ENCODE measurements at regions not wholly inside any gene's neighbourhood (a gene's known extent, or its start where the extent isn't known, plus 50 kb on each side); places are given as distances from the start of the nearest gene placed in this dataset.
"Not testable (repeated sequence)": the region's sequence is repeated elsewhere in the genome, so short reads cannot be mapped to it uniquely, and the experiment has no call there.

DNA sequence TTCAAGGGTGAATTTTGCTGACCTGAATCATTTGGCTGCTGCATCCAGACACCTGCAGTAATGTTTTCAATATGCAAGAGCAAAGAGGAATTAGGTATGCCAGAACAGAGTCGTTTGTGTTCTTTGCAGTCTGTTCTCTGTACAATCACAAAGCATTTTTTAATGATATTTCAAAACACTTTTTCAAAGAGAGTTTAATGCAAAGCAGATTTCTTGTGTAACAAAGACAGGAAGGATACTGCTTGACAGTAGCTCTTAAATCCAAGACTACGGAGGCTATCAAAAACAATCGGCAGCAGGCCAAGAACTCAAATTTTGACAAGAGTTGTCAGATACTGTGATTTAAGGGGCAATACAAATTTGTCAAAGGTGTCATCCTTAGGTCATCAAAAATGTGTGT lies 341.9 kb downstream of the GADD45G start:
- no peaks in the 10 kb centered on the region for H3K27me3 ChIP-seq (replicated peaks)
- no peak overlapping the region for H3K27ac ChIP-seq
- TF ChIP-seq, protein P1, sequence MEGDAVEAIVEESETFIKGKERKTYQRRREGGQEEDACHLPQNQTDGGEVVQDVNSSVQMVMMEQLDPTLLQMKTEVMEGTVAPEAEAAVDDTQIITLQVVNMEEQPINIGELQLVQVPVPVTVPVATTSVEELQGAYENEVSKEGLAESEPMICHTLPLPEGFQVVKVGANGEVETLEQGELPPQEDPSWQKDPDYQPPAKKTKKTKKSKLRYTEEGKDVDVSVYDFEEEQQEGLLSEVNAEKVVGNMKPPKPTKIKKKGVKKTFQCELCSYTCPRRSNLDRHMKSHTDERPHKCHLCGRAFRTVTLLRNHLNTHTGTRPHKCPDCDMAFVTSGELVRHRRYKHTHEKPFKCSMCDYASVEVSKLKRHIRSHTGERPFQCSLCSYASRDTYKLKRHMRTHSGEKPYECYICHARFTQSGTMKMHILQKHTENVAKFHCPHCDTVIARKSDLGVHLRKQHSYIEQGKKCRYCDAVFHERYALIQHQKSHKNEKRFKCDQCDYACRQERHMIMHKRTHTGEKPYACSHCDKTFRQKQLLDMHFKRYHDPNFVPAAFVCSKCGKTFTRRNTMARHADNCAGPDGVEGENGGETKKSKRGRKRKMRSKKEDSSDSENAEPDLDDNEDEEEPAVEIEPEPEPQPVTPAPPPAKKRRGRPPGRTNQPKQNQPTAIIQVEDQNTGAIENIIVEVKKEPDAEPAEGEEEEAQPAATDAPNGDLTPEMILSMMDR (IDR thresholded peaks at IDR 0.05; ENCODE audit: low read depth, low read length, missing control alignments), result no peak
- in situ Hi-C loops (cut with HindIII; ENCODE audit: low pct_ligation_motif_present, low sequenced_read_pairs), result no loop called here
- no peak overlapping the region for H3K4me3 ChIP-seq (ENCODE audit: low read depth, low read length)
- DNase-seq, result no peak
- no peaks in the 10 kb centered on the region for H3K36me3 ChIP-seq (replicated peaks)

DNA sequence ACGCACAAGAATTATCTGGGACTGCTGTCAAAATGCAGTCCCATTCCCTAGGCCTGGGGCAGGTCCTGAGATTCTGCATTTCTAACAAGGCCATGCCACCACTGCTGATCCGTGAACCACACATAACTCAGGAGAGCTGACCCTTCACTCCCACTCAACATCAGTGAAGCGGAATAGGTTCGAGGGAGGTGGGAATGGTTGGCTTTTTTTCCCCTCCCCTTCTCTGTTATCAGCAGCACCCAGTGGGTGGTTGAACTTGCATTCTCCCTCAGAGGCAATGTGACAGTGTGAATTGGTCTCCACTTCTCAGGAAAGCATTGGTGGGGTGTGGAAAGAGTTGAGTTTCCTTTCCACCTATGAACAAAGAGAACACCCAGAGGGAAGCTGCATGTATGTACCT lies 344.3 kb downstream of the GADD45G start:
- Histone ChIP-seq H3K27ac (no peak overlapping the region), H3K36me3 (replicated peaks) (no peaks in the 10 kb centered on the region), H3K27me3 (replicated peaks) (no peaks in the 10 kb centered on the region), H3K4me3 (ENCODE audit: low read depth, low read length) (no peak overlapping the region)
- TF ChIP-seq, protein P1 (IDR thresholded peaks at IDR 0.05; ENCODE audit: low read depth, low read length, missing control alignments), result no peak
- in situ Hi-C loops (cut with HindIII; ENCODE audit: low pct_ligation_motif_present, low sequenced_read_pairs), result no loop called here
- no peak for DNase-seq

DNA sequence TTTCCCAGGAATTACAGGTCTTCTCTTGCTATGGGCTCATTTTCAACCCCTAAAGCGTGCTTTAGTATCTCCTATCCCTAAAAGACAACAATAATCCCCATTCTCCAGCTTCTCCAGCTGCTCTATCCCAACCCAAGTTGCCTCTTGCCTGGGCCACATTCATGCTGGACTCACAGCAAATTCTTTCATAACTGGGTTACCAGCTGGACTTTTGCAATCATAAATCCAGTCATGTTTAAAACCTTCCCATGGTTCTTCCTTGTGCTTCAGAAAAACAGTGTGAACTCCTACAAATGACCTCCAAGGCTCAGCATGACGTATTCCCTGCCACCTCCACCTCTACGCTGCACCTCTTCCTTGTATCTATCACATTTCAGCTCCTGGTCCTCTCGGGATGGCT lies 346.9 kb downstream of the GADD45G start:
- TF ChIP-seq, protein P1 (IDR thresholded peaks at IDR 0.05; ENCODE audit: low read depth, low read length, missing control alignments), result no peak
- Histone ChIP-seq H3K27ac (no peak overlapping the region), H3K4me3 (ENCODE audit: low read depth, low read length) (no peak overlapping the region), H3K36me3 (replicated peaks) (no peaks in the 10 kb centered on the region), H3K27me3 (replicated peaks) (no peaks in the 10 kb centered on the region)
- DNase-seq, result no peak
- in situ Hi-C loops (cut with HindIII; ENCODE audit: low pct_ligation_motif_present, low sequenced_read_pairs), result no loop called here

DNA sequence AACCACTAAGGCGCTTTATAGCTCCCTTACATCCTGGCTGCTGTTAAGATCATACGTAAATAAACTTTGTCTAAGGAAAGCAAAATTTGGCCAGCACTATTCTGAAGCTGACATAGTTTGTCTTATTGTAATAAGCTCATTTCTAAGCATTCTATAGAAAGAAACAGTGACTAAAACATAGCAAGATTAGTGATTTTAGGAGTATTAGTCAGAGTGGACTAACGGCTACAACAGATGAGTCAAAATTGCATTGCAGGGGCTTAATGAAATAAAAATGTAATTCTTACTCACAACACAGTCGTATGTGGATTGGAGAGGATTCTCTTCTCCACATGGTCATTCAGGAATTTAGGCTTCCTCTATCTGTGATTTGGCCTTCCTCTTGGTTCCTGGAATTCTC lies 347.6 kb downstream of the GADD45G start:
- TF ChIP-seq, protein P1 (IDR thresholded peaks at IDR 0.05; ENCODE audit: low read depth, low read length, missing control alignments), result no peak
- DNase-seq, result peak; percentile 1
- H3K27me3 ChIP-seq (replicated peaks), result no peaks in the 10 kb centered on the region
- no peak overlapping the region for H3K27ac ChIP-seq
- no peak overlapping the region for H3K4me3 ChIP-seq (ENCODE audit: low read depth, low read length)
- in situ Hi-C loops (cut with HindIII; ENCODE audit: low pct_ligation_motif_present, low sequenced_read_pairs), result no loop called here
- no peaks in the 10 kb centered on the region for H3K36me3 ChIP-seq (replicated peaks)

DNA sequence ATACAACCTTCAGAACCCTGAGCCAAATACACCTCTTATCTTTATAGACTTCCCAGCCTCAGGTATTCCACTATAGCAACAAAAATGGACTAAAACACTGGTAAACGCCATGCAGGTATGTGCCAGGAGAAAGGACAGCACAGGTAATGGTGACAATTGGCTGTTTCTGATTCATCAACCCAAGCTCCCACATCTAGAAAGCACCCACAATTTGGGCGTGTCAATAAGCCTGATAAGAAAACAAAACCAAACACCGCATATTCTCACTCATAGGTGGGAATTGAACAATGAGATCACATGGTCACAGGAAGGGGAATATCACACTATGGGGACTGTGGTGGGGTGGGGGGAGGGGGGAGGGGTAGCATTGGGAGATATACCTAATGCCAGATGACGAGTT lies 348.5 kb downstream of the GADD45G start:
- in situ Hi-C loops (cut with HindIII; ENCODE audit: low pct_ligation_motif_present, low sequenced_read_pairs); H3K36me3 ChIP-seq (replicated peaks); H3K27ac ChIP-seq; H3K27me3 ChIP-seq (replicated peaks); DNase-seq; H3K4me3 ChIP-seq (ENCODE audit: low read depth, low read length): not testable (repeated sequence)

DNA sequence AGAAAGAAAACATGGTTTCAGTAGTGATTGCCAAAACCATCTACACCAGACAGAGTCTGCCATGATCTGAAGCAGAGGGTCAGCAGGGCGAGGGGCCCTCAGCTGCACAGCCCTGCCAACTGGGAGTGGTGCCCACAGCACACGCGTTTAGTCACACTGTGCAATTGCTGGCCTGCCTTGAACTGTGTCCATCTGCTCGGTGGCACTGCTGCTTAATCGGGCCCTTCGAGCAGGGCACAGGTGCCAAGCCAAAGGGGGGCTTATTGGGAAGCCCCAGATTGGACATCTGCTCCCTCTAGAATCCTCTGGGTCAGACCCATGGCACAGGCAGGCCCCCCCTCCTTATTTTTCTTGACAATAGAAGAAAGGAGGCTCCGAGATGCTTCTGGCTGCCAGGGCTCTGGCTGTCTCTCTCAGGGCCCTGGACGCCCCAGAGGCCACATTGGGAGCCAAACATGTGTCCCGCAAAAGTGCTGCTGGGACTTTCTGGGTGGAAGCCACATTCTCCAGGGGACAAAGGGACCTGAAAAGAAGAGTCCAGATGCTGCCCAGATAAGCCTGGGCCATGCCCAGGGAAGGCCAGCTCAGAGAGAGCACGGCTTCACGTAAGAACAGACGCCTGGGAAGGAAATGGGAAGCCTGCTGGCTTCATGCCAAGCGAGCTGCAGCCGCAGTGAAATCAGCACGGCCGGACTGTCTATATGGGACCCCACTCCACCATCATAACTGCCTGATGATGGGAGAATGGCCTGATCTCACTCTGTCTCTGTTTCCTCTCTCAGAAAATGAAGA lies 349.2 kb downstream of the GADD45G start:
- in situ Hi-C loops (cut with HindIII; ENCODE audit: low pct_ligation_motif_present, low sequenced_read_pairs), result no loop called here
- no peak overlapping the region for H3K27ac ChIP-seq
- H3K27me3 ChIP-seq (replicated peaks), result no peaks in the 10 kb centered on the region
- no peaks in the 10 kb centered on the region for H3K36me3 ChIP-seq (replicated peaks)
- no peak for DNase-seq
- no peak overlapping the region for H3K4me3 ChIP-seq (ENCODE audit: low read depth, low read length)
- TF ChIP-seq, protein P1 (IDR thresholded peaks at IDR 0.05; ENCODE audit: low read depth, low read length, missing control alignments), result no peak

Measured in brain microvascular endothelial cell (primary cell).